ENCODE measurements at regions not wholly inside any gene's neighbourhood (a gene's known extent, or its start where the extent isn't known, plus 50 kb on each side); places are given as distances from the start of the nearest gene placed in this dataset.

- DNase-seq = peak; percentile 14
Observed at GRCh38 chr3:144237351-144237750, 265.7 kb downstream of the DIPK2A start.

- DNase-seq = no peak
Observed at GRCh38 chr3:144241404-144241803, 269.8 kb downstream of the DIPK2A start.

- no peak for DNase-seq
Observed at GRCh38 chr3:144242747-144243146, 271.1 kb downstream of the DIPK2A start.

- DNase-seq = no peak
Observed at GRCh38 chr3:144244662-144245061, 273.0 kb downstream of the DIPK2A start.

- no peak for DNase-seq
Observed at GRCh38 chr3:144252896-144253295, 281.3 kb downstream of the DIPK2A start.

- DNase-seq = no peak
Observed at GRCh38 chr3:144257381-144257780, 285.8 kb downstream of the DIPK2A start.

GRCh38 chr3:144259267-144259666 is 287.6 kb downstream of the DIPK2A start:
- DNase-seq = no peak

- no peak for DNase-seq
Observed at GRCh38 chr3:144263706-144264105, 292.1 kb downstream of the DIPK2A start.

GRCh38 chr3:144264350-144264749 is 292.7 kb downstream of the DIPK2A start:
- no peak for DNase-seq

- DNase-seq = no peak
Observed at GRCh38 chr3:144264794-144265193, 293.2 kb downstream of the DIPK2A start.

- no peak for DNase-seq
Observed at GRCh38 chr3:144265542-144266100, 294.0 kb downstream of the DIPK2A start.

GRCh38 chr3:144270100-144270499 is 298.5 kb downstream of the DIPK2A start:
- no peak for DNase-seq

GRCh38 chr3:144272680-144273079 is 301.1 kb downstream of the DIPK2A start:
- DNase-seq = no peak

- DNase-seq = no peak
Observed at GRCh38 chr3:144273601-144274000, 302.0 kb downstream of the DIPK2A start.

GRCh38 chr3:144275005-144275404 is 303.4 kb downstream of the DIPK2A start:
- no peak for DNase-seq

GRCh38 chr3:144282313-144282712 is 310.7 kb downstream of the DIPK2A start:
- DNase-seq = no peak

GRCh38 chr3:144286235-144286910 is 314.8 kb downstream of the DIPK2A start:
- no peak for DNase-seq

- DNase-seq = no peak
Observed at GRCh38 chr3:144287001-144287400, 315.4 kb downstream of the DIPK2A start.

GRCh38 chr3:144289057-144289456 is 317.4 kb downstream of the DIPK2A start:
- no peak for DNase-seq

GRCh38 chr3:144294659-144295538 is 323.3 kb downstream of the DIPK2A start:
- DNase-seq = no peak

GRCh38 chr3:144295613-144296012 is 324.0 kb downstream of the DIPK2A start:
- no peak for DNase-seq

GRCh38 chr3:144296808-144297207 is 325.2 kb downstream of the DIPK2A start:
- no peak for DNase-seq

GRCh38 chr3:144301863-144302262 is 330.2 kb downstream of the DIPK2A start:
- no peak for DNase-seq

GRCh38 chr3:144307951-144308350 is 336.3 kb downstream of the DIPK2A start:
- no peak for DNase-seq
